H9 (cell line): ENCODE measurements at regions not wholly inside any gene's neighbourhood (a gene's known extent, or its start where the extent isn't known, plus 50 kb on each side); places are given as distances from the start of the nearest gene placed in this dataset.

ENCODE experiments used
- DNase-seq: peaks from one replicate; pipeline ENCODE4 v3.0.0-alpha.2; 2017
- H2AFZ ChIP-seq: one replicate; pipeline ENCODE4 v1.6.1; 2013; ENCODE audit warnings: mild to moderate bottlenecking, low read length, control low read depth, moderate library complexity
- H2AK5ac ChIP-seq: 2 replicates; pipeline ENCODE4 v1.6.1; 2013; ENCODE audit warnings: low read length, control low read depth, mixed read lengths; ENCODE audit not compliant: insufficient read length
- H2BK120ac ChIP-seq: one replicate; pipeline ENCODE4 v1.6.1; 2013; ENCODE audit warnings: low read depth, mild to moderate bottlenecking, low read length, control low read depth, inconsistent platforms; ENCODE audit not compliant: poor library complexity, severe bottlenecking
- H2BK12ac ChIP-seq: 2 replicates; pipeline ENCODE4 v1.6.1; 2013; ENCODE audit warnings: low read length, control low read depth, mixed read lengths, low read depth; ENCODE audit not compliant: insufficient read length
- H2BK15ac ChIP-seq: 2 replicates; pipeline ENCODE4 v1.6.1; 2013; ENCODE audit warnings: low read depth, low read length, control low read depth
- H2BK20ac ChIP-seq: one replicate; pipeline ENCODE4 v1.6.1; 2013; ENCODE audit warnings: low read depth, mild to moderate bottlenecking, low read length, control low read depth, inconsistent platforms; ENCODE audit not compliant: poor library complexity, severe bottlenecking
- H2BK5ac ChIP-seq: 2 replicates; pipeline ENCODE4 v1.6.1; 2013; ENCODE audit warnings: low read length, control low read depth, mixed read lengths; ENCODE audit not compliant: insufficient read length
- H3K14ac ChIP-seq: 2 replicates; pipeline ENCODE4 v1.6.1; 2013; ENCODE audit warnings: low read length, control low read depth; ENCODE audit not compliant: insufficient read depth
- H3K18ac ChIP-seq: 2 replicates; pipeline ENCODE4 v1.6.1; 2013; ENCODE audit warnings: low read depth, mild to moderate bottlenecking, mixed read lengths, low read length, control low read depth; ENCODE audit not compliant: insufficient read length
- H3K23ac ChIP-seq: 2 replicates; pipeline ENCODE4 v1.6.1; 2013; ENCODE audit warnings: low read length, control low read depth, mixed read lengths, low read depth; ENCODE audit not compliant: insufficient read length
- H3K23me2 ChIP-seq: 2 replicates; pipeline ENCODE4 v1.6.1; 2013; ENCODE audit warnings: low read depth, mild to moderate bottlenecking, mixed read lengths, low read length, control low read depth; ENCODE audit not compliant: insufficient read length, poor library complexity, severe bottlenecking
- H3K27ac ChIP-seq: 2 replicates; pipeline ENCODE4 v1.5.1; 2013; ENCODE audit warnings: low read length, control low read depth, mixed read lengths, low read depth; ENCODE audit not compliant: insufficient read length
- H3K27me3 ChIP-seq: 2 replicates; pipeline ENCODE4 v1.6.1; 2013; ENCODE audit warnings: low read length, control low read depth, inconsistent platforms; ENCODE audit not compliant: insufficient read depth
- H3K4ac ChIP-seq: 2 replicates; pipeline ENCODE4 v1.6.1; 2013; ENCODE audit warnings: low read depth, mild to moderate bottlenecking, control low read depth, inconsistent platforms, low read length, moderate library complexity
- H3K4me1 ChIP-seq: 2 replicates; pipeline ENCODE4 v1.6.1; 2013; ENCODE audit warnings: low read length, control low read depth, inconsistent platforms; ENCODE audit not compliant: insufficient read depth
- H3K4me2 ChIP-seq: 2 replicates; pipeline ENCODE4 v1.6.1; 2013; ENCODE audit warnings: low read length, control low read depth, mixed read lengths; ENCODE audit not compliant: insufficient read length, insufficient read depth
- H3K56ac ChIP-seq: 2 replicates; pipeline ENCODE4 v1.6.1; 2013; ENCODE audit warnings: low read depth, mild to moderate bottlenecking, mixed read lengths, low read length, control low read depth; ENCODE audit not compliant: insufficient read length
- H3K79me1 ChIP-seq: 2 replicates; pipeline ENCODE4 v1.6.1; 2013; ENCODE audit warnings: low read depth, mild to moderate bottlenecking, moderate library complexity, low read length, control low read depth, inconsistent platforms; ENCODE audit not compliant: insufficient read depth, poor library complexity, severe bottlenecking
- H3K79me2 ChIP-seq: 2 replicates; pipeline ENCODE4 v1.6.1; 2013; ENCODE audit warnings: low read length, control low read depth, inconsistent platforms; ENCODE audit not compliant: insufficient read depth
- H3K9ac ChIP-seq: 2 replicates; pipeline ENCODE4 v1.6.1; 2013; ENCODE audit warnings: low read length, control low read depth, mixed read lengths; ENCODE audit not compliant: insufficient read length; ENCODE audit errors: extremely low read depth
- H3K9me3 ChIP-seq: one replicate; pipeline ENCODE4 v1.6.1; 2013; ENCODE audit warnings: low read depth, low read length, inconsistent platforms; ENCODE audit not compliant: control insufficient read depth
- H3T11ph ChIP-seq: one replicate; pipeline ENCODE4 v1.6.1; 2013; ENCODE audit warnings: mild to moderate bottlenecking, low read length, control low read depth, inconsistent platforms
- H4K20me1 ChIP-seq: one replicate; pipeline ENCODE4 v1.6.1; 2013; ENCODE audit not compliant: control insufficient read depth, insufficient read length, insufficient read depth
- H4K5ac ChIP-seq: 2 replicates; pipeline ENCODE4 v1.6.1; 2013; ENCODE audit warnings: low read depth, mild to moderate bottlenecking, mixed read lengths, low read length, control low read depth; ENCODE audit not compliant: insufficient read length
- H4K8ac ChIP-seq: replicated peaks from 2 replicates; pipeline ENCODE4 v1.6.1; 2013; ENCODE audit warnings: low read length, control low read depth, mixed read lengths, low read depth; ENCODE audit not compliant: insufficient read length
- H4K91ac ChIP-seq: 2 replicates; pipeline ENCODE4 v1.6.1; 2013; ENCODE audit warnings: low read depth, mild to moderate bottlenecking, moderate library complexity, mixed read lengths, low read length, control low read depth; ENCODE audit not compliant: insufficient read length
- H3K27ac Mint-ChIP-seq, 3 experiments: 2 replicates in 2 of 3; 3 replicates in 1 of 3; pipeline ENCODE4 v1.8.0; 2020 to 2021; ENCODE audit warnings: mixed read lengths in 3 of 3, mild to moderate bottlenecking in 1 of 3, moderate library complexity in 1 of 3
- H3K27me3 Mint-ChIP-seq: 2 replicates; pipeline ENCODE4 v1.8.0; 2021; ENCODE audit warnings: low read depth, mild to moderate bottlenecking, moderate library complexity, mixed read lengths
- H3K36me3 Mint-ChIP-seq, 3 experiments: 2 replicates in 2 of 3; 3 replicates in 1 of 3; pipeline ENCODE4 v1.8.0; 2020 to 2021; ENCODE audit warnings: low read depth in 3 of 3, mixed read lengths in 3 of 3; ENCODE audit not compliant: insufficient read depth in 1 of 3
- H3K4me1 Mint-ChIP-seq, 2 experiments: 2 replicates each; pipeline ENCODE4 v1.8.0; 2020; ENCODE audit warnings: mixed read lengths in 2 of 2
- H3K4me3 Mint-ChIP-seq, 2 experiments: 2 replicates in 1 of 2; 3 replicates in 1 of 2; pipeline ENCODE4 v1.8.0; 2020 to 2021; ENCODE audit warnings: mild to moderate bottlenecking in 2 of 2, mixed read lengths in 2 of 2, moderate library complexity in 1 of 2
- H3K9me3 Mint-ChIP-seq, 2 experiments: 2 replicates in 1 of 2; 3 replicates in 1 of 2; pipeline ENCODE4 v1.8.0; 2020; ENCODE audit warnings: mild to moderate bottlenecking in 2 of 2, mixed read lengths in 2 of 2, moderate library complexity in 1 of 2
- CTCF ChIP-seq: fragments of 200-600 bp; sonication (generic); conservative IDR thresholded peaks from 3 replicates; pipeline ENCODE4 v1.8.0; 2021; ENCODE audit warnings: antibody characterized with exemption, mild to moderate bottlenecking

- Histone ChIP-seq H4K20me1 (no peaks in the 10 kb centered on the region), H3K23me2 (no peaks in the 10 kb centered on the region), H3K4me2 (no peak overlapping the region), H3K27ac (no peak overlapping the region), H4K5ac (no peak overlapping the region), H2BK15ac (no peak overlapping the region), H2AK5ac (no peak overlapping the region), H3K56ac (no peak overlapping the region), H3K9me3 (no peaks in the 10 kb centered on the region), H3K4me1 (no peaks in the 10 kb centered on the region), H3K79me2 (no peaks in the 10 kb centered on the region), H2BK20ac (no peak overlapping the region), H2AFZ (no peak overlapping the region), H4K91ac (no peak overlapping the region), H2BK12ac (no peak overlapping the region), H3K9ac (no peak overlapping the region), H2BK5ac (no peak overlapping the region), H4K8ac (no peak overlapping the region), H3K23ac (no peak overlapping the region), H3K79me1 (no peaks in the 10 kb centered on the region), H3T11ph (no peak overlapping the region), H3K18ac (no peak overlapping the region), H3K4ac (no peak overlapping the region), H3K14ac (no peak overlapping the region), H3K27me3 (no peaks in the 10 kb centered on the region), H2BK120ac (no peak overlapping the region)
- peaks cover 0 to 4% (median 3%) of the 10 kb centered on the region in 3 experiments; a peak in 3 of 7 replicates for H3K36me3 Mint-ChIP-seq
- no peak overlapping the region for H3K4me3 Mint-ChIP-seq
- no peak for DNase-seq
- H3K27me3 Mint-ChIP-seq, result peaks cover 2% of the 10 kb centered on the region; the same call in 1 of the 2 replicates
- H3K4me1 Mint-ChIP-seq, result no peaks in the 10 kb centered on the region
- peaks cover 60 to 74% of the 10 kb centered on the region in 2 experiments for H3K9me3 Mint-ChIP-seq
- TF ChIP-seq CTCF, result no peak
- no peak overlapping the region for H3K27ac Mint-ChIP-seq
These were observed 948.4 kb downstream of the MRPL39 start for GRCh38 chr21:24658926-24659325.
